ENCODE measurements at regions not wholly inside any gene's neighbourhood (a gene's known extent, or its start where the extent isn't known, plus 50 kb on each side); places are given as distances from the start of the nearest gene placed in this dataset.

DNA sequence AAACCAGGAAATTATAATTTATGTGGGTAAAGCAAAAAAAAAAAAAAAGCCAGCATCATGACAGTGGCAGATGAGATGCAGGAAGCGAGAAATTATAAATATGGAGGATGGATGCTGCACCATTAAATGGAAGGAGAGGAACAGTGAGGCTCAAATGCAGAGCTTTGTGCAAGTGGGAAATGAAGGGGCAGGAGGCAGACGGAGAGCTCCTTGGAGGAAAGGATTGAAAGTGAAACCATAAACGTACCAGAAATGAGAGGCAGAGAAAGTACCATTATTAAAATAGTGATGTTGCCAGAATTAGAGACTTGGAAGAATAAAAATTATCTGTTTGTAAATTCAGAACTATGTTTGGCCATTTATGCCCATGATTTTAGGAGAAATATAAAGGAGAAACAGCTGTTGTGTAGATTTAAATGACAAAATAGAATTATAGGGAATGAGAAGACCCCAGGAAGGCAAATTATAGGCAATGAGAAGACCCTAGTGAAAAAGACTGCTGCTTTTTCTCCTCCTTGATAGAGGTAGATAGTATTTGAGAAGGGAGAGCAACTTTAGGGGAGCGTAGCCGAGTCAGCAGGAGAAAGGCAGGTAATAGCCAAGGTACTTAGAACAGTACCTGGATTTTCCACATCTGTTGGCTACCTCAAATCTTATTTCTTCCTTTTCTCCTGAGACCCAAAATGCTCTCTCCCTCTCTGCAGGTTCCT lies 341.0 kb upstream of the CD180 start:
- H3K79me2 ChIP-seq, result no peaks in the 10 kb centered on the region
- H3K4me2 ChIP-seq, result peak overlapping the region; percentile 6
- no peaks in the 10 kb centered on the region for H3K9me2 ChIP-seq (replicated peaks; ENCODE audit: insufficient read depth)
- TF ChIP-seq, protein P1, sequence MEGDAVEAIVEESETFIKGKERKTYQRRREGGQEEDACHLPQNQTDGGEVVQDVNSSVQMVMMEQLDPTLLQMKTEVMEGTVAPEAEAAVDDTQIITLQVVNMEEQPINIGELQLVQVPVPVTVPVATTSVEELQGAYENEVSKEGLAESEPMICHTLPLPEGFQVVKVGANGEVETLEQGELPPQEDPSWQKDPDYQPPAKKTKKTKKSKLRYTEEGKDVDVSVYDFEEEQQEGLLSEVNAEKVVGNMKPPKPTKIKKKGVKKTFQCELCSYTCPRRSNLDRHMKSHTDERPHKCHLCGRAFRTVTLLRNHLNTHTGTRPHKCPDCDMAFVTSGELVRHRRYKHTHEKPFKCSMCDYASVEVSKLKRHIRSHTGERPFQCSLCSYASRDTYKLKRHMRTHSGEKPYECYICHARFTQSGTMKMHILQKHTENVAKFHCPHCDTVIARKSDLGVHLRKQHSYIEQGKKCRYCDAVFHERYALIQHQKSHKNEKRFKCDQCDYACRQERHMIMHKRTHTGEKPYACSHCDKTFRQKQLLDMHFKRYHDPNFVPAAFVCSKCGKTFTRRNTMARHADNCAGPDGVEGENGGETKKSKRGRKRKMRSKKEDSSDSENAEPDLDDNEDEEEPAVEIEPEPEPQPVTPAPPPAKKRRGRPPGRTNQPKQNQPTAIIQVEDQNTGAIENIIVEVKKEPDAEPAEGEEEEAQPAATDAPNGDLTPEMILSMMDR (IDR thresholded peaks at IDR 0.05; ENCODE audit: poor library complexity), result no peak
- TF ChIP-seq EZH2 (IDR thresholded peaks at IDR 0.05; ENCODE audit: borderline replicate concordance) (no peak), EZH2phosphoT487 (IDR thresholded peaks at IDR 0.05; ENCODE audit: low read depth, severe bottlenecking, unreplicated experiment) (no peak)
- no peaks in the 10 kb centered on the region for H3K36me3 ChIP-seq (replicated peaks; ENCODE audit: insufficient read depth, low read depth)
- DNase-seq (ENCODE audit: low spot score), result no peak
- H3K9me3 ChIP-seq (ENCODE audit: low read depth), result no peaks in the 10 kb centered on the region
- H4K20me1 ChIP-seq (ENCODE audit: insufficient read depth, poor library complexity, severe bottlenecking), result no peaks in the 10 kb centered on the region
- H3K4me1 ChIP-seq (ENCODE audit: insufficient read depth), result peaks cover 21% of the 10 kb centered on the region
- no peak overlapping the region for H3K27ac ChIP-seq
- no peaks in the 10 kb centered on the region for H3K27me3 ChIP-seq
- H2AFZ ChIP-seq, result peak overlapping the region; percentile 18
- H3K4me3 ChIP-seq, result no peak overlapping the region
- WGBS (ENCODE audit: low lambda C conversion rate, missing lambda C conversion rate), result 89% methylated on average over 5 of the region's 5 CpGs

DNA sequence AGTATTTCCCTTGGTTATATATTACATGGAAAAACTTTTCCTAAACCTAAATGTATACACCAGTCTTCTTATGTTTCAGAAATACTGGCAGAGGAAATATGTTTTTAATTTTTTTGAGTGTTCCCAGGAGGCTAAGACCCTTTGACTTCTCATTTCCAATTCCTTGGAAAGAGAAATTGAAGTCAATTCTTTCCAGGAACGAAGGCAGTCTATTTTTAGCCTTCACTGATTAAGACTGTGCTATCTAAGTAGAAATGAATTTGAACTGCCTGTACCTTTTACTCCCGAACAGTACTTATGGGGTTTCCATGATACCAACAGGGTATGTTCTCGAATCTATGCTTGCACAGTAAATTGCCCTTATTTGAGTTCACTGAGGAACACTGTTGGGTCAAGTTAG lies 340.3 kb upstream of the CD180 start:
- H3K27ac ChIP-seq, result no peak overlapping the region
- no peak overlapping the region for H3K4me3 ChIP-seq
- H4K20me1 ChIP-seq (ENCODE audit: insufficient read depth, poor library complexity, severe bottlenecking), result no peaks in the 10 kb centered on the region
- H3K4me1 ChIP-seq (ENCODE audit: insufficient read depth), result peaks cover 27% of the 10 kb centered on the region
- H3K4me2 ChIP-seq, result peak overlapping the region; percentile 6
- H2AFZ ChIP-seq, result no peak overlapping the region
- no peaks in the 10 kb centered on the region for H3K36me3 ChIP-seq (replicated peaks; ENCODE audit: insufficient read depth, low read depth)
- TF ChIP-seq, protein P1 (IDR thresholded peaks at IDR 0.05; ENCODE audit: poor library complexity), result no peak
- no peak for TF ChIP-seq EZH2phosphoT487 (IDR thresholded peaks at IDR 0.05; ENCODE audit: low read depth, severe bottlenecking, unreplicated experiment)
- WGBS (ENCODE audit: low lambda C conversion rate, missing lambda C conversion rate), result 41% methylated on average over 3 of the region's 3 CpGs
- H3K9me3 ChIP-seq (ENCODE audit: low read depth), result no peaks in the 10 kb centered on the region
- H3K27me3 ChIP-seq, result no peaks in the 10 kb centered on the region
- DNase-seq (ENCODE audit: low spot score), result no peak
- H3K9me2 ChIP-seq (replicated peaks; ENCODE audit: insufficient read depth), result no peaks in the 10 kb centered on the region
- H3K79me2 ChIP-seq, result no peaks in the 10 kb centered on the region

DNA sequence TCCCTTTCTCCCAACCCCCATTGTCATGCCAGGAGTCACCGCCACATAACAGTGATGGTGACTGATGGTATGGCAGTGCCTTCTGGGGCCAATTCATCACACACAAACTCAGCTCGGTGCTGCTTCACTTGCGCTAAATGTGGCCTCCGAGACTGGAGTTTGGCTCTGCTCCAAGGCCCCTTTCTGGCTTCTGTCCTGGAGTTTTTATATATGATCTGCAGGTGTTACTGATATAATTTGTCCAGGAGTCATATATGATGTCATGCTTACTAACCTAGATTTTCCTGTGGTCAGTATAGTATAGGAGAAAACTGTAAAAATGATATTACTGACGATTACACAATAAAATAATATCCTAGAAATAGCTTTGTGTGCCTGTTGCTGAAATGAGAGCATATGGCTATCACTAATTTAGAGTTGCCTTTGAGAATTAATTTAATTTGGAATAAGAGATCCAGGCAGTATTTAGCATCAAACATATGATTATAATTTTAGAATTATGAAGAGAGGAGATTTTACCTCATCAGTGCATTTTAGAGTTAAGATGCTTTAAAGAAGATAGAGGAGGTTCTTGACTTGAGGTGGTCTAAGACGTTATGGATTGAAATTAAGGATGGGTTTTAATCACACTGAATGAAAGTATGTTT lies 334.1 kb upstream of the CD180 start:
- WGBS (ENCODE audit: low lambda C conversion rate, missing lambda C conversion rate), result 79% methylated on average over 6 of the region's 6 CpGs
- TF ChIP-seq, protein P1 (IDR thresholded peaks at IDR 0.05; ENCODE audit: poor library complexity), result no peak
- no peak for TF ChIP-seq EZH2 (IDR thresholded peaks at IDR 0.05; ENCODE audit: borderline replicate concordance)
- TF ChIP-seq EZH2phosphoT487 (IDR thresholded peaks at IDR 0.05; ENCODE audit: low read depth, severe bottlenecking, unreplicated experiment), result no peak
- Histone ChIP-seq H3K36me3 (replicated peaks; ENCODE audit: insufficient read depth, low read depth) (peaks cover 4% of the 10 kb centered on the region), H3K4me1 (ENCODE audit: insufficient read depth) (peaks cover 20% of the 10 kb centered on the region), H3K9me3 (ENCODE audit: low read depth) (peaks cover 4% of the 10 kb centered on the region), H3K79me2 (no peaks in the 10 kb centered on the region), H3K9me2 (replicated peaks; ENCODE audit: insufficient read depth) (no peaks in the 10 kb centered on the region), H4K20me1 (ENCODE audit: insufficient read depth, poor library complexity, severe bottlenecking) (no peaks in the 10 kb centered on the region), H2AFZ (no peak overlapping the region), H3K4me3 (no peak overlapping the region), H3K27me3 (no peaks in the 10 kb centered on the region), H3K4me2 (no peak overlapping the region), H3K27ac (no peak overlapping the region)
- no peak for DNase-seq (ENCODE audit: low spot score)

All from hepatocyte (in vitro differentiated cells).